ENCODE measurements at regions not wholly inside any gene's neighbourhood (a gene's known extent, or its start where the extent isn't known, plus 50 kb on each side); places are given as distances from the start of the nearest gene placed in this dataset.

GRCh38 chrX:13888284-13888683, 71.4 kb upstream of the GPM6B start:
- TF ChIP-seq, protein P1, sequence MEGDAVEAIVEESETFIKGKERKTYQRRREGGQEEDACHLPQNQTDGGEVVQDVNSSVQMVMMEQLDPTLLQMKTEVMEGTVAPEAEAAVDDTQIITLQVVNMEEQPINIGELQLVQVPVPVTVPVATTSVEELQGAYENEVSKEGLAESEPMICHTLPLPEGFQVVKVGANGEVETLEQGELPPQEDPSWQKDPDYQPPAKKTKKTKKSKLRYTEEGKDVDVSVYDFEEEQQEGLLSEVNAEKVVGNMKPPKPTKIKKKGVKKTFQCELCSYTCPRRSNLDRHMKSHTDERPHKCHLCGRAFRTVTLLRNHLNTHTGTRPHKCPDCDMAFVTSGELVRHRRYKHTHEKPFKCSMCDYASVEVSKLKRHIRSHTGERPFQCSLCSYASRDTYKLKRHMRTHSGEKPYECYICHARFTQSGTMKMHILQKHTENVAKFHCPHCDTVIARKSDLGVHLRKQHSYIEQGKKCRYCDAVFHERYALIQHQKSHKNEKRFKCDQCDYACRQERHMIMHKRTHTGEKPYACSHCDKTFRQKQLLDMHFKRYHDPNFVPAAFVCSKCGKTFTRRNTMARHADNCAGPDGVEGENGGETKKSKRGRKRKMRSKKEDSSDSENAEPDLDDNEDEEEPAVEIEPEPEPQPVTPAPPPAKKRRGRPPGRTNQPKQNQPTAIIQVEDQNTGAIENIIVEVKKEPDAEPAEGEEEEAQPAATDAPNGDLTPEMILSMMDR (IDR thresholded peaks at IDR 0.05; ENCODE audit: low read depth, low read length, missing input control), result no peak
- TF ChIP-seq MAX (IDR thresholded peaks at IDR 0.05), result no peak
- no peak for TF ChIP-seq YY1 (IDR thresholded peaks at IDR 0.05)
- no peak for TF ChIP-seq RAD21 (IDR thresholded peaks at IDR 0.05)
- no peak for TF ChIP-seq TAF1 (conservative IDR thresholded peaks at IDR 0.05)
- TF ChIP-seq REST (IDR thresholded peaks at IDR 0.05), result no peak
- no peak for TF ChIP-seq FOXA1 (IDR thresholded peaks at IDR 0.05)
- no peak for TF ChIP-seq JUND (IDR thresholded peaks at IDR 0.05)
- no peak for TF ChIP-seq SP1 (IDR thresholded peaks at IDR 0.05)
- TF ChIP-seq, protein P2, sequence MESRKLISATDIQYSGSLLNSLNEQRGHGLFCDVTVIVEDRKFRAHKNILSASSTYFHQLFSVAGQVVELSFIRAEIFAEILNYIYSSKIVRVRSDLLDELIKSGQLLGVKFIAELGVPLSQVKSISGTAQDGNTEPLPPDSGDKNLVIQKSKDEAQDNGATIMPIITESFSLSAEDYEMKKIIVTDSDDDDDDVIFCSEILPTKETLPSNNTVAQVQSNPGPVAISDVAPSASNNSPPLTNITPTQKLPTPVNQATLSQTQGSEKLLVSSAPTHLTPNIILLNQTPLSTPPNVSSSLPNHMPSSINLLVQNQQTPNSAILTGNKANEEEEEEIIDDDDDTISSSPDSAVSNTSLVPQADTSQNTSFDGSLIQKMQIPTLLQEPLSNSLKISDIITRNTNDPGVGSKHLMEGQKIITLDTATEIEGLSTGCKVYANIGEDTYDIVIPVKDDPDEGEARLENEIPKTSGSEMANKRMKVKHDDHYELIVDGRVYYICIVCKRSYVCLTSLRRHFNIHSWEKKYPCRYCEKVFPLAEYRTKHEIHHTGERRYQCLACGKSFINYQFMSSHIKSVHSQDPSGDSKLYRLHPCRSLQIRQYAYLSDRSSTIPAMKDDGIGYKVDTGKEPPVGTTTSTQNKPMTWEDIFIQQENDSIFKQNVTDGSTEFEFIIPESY (IDR thresholded peaks at IDR 0.05), result no peak
- TF ChIP-seq NR2F2 (IDR thresholded peaks at IDR 0.05), result no peak
- TF ChIP-seq RXRA (IDR thresholded peaks at IDR 0.05), result no peak
- no peak for TF ChIP-seq ATF3 (IDR thresholded peaks at IDR 0.05)
- no peak for TF ChIP-seq GABPA (IDR thresholded peaks at IDR 0.05 in 1 of 2, conservative IDR thresholded peaks at IDR 0.05 in 1 of 2)

All from liver (tissue), 3 donors.